NCI-H2029 treated with DMSO at 0.1 percent for 48 hours (cell line): ENCODE measurements at regions not wholly inside any gene's neighbourhood (a gene's known extent, or its start where the extent isn't known, plus 50 kb on each side); places are given as distances from the start of the nearest gene placed in this dataset.

Source experiments
- DNase-seq: peaks from one replicate; lab custom pipeline; 2025; lab: John Stamatoyannopoulos, UW

GRCh38 chrX:9317176-9317575 lies 147.7 kb upstream of the TBL1X start:
- no peak for DNase-seq

DNA sequence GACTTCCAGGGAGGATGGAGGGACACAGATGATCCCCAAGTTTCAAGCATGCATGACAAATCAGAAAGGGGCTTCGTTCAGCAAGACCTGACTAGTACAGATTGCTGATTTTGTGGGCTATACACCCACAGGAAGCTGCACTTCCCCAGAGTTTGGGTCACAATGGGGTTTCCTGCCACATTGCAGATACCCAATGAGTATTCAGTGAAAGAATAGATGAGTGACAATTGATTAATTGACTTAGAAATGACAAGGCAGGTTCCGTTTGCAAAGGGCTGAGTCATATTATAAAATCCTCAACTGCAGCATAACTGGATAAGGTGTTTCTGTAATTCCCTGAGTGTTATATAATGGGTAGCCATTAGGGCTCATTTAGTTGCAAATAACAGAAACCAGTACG lies 146.6 kb upstream of the TBL1X start:
- DNase-seq = no peak

DNA sequence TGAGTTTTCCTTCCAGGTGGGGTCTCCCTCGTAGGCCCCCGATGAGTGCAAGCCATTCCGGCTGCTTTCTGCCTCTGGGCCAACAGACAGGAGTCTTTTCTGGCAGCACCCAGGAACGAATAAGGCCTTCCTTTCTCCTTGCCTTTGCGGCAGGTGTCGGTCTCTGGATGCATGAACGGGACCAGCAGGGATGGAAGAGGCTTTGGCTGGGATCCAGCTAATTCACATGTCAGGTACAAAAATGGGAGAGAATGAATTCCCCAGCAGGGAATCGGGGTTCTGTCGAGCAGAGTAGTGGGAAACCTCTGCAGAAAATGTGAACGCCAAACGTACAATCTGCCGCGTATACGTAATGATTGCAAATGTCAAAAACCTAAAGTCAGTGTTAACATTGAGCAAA lies 146.1 kb upstream of the TBL1X start:
- no peak for DNase-seq

DNA sequence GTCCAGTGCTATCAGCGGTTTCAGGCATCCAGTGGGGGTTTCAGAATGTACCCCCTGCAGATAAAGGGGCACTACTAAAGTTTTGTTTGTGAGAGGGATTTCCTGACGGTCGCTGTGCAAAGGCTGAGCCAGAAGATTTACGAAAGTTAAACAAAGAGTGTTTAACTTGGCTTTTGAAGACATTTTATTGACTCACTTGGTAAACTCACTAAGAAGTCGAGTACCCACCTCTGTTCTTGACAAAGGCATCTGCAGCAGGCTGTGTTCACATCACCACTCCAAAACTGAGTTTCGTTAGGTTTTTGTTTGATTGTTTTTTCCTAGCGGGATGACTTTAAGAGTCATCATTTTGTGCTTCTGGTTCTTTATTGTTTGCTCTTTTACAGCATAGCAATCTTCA lies 143.9 kb upstream of the TBL1X start:
- no peak for DNase-seq

DNA sequence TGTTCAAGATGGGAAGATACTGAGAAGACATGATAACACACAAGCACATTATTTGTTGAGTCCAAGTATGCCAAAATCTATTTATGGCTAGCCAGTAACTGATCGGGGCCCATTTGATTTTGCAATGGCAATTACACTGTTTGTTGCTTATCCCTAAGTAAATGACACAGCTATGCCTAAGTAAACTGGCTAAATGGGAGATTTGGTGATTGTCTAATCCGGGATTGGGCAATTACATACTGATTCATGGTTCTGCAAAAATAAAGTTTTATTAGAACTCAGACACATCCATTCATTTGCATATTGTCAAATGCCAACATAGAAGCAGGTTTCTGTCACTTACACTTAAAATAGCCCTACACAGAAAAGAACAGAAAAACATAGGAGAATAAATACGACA lies 140.2 kb upstream of the TBL1X start:
- DNase-seq = no peak

- no peak for DNase-seq
Measured at GRCh38 chrX:9326369-9326768, 138.5 kb upstream of the TBL1X start.

DNA sequence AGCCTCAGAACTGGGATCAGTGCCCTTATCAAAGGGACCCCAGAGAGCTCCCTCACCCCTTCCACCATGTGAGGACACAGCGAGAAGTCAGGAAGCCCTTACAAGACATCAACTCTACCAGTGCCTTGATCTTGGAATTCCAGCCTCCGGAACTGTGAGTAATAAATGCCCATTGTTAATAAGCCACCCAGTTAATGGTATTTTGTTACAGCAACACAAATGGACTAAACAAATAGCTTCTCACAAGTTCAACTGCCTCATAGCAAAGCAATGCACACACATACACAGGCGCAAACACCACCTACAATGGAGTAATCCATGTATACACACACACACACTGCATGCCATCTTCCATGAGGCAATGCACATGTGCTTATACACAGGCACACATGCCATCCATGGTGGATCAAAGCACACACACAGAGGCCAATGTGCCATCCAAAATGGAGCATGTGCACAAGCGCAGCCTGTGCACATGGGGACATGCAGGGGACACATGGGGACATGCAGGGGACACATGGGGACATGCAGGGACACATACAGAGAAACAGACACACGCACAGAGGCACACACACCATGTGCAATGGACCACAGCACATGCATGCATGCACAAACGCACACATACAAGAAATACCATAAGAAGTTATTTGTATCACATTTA lies 137.6 kb upstream of the TBL1X start:
- DNase-seq = no peak

DNA sequence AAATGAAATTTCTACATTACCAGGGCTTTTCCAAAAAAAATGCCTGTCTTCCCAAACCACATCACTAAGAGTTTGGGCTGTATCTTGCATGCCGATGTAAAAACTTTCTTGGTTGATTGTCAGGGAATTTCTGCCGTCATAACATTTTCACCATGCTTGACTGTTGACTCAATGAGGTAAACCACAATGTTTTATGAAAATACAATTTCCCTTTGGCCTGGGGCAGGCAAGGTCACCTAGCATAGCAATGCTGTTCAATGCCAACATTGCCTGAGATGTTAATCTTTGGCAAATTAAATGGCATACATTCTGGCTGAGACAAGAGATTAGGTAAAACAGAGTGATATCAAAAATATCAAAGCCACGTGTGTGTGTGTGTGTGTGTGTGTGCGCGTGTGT lies 137.1 kb upstream of the TBL1X start:
- no peak for DNase-seq

- DNase-seq = no peak
Measured at GRCh38 chrX:9329056-9329455, 135.8 kb upstream of the TBL1X start.

DNA sequence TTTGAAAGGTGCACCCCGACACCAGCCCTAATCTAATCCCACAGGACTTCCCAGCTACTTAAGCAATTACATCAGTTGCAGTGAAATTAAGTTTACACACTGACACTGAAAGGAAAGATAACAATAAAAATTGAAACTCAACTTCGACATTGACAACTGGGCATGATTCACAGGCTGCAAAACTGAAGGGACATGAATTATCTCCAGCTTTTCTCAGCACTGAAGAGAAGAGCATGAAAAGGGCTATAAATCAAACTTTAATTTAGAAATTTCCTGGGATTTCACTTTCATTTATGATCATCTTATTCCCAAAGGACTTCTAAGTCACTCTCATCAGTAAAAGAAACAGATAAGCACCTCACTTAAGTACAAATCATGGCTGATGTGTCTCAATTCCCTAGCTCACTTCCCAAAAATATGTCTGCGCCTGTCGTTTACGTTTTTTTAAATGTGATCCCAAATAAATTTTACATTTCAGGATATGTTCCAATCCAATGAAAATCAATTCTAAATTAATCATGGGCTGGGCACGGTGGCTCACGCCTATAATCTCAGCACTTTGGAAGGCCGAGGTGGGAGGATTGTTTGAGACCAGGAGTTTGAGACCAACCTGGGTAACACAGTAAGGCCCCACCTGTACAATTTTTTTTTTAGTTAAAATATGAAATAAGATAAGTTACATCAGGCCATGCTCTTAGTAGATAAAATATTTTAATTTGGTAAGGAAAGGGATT lies 134.4 kb upstream of the TBL1X start:
- DNase-seq = no peak

DNA sequence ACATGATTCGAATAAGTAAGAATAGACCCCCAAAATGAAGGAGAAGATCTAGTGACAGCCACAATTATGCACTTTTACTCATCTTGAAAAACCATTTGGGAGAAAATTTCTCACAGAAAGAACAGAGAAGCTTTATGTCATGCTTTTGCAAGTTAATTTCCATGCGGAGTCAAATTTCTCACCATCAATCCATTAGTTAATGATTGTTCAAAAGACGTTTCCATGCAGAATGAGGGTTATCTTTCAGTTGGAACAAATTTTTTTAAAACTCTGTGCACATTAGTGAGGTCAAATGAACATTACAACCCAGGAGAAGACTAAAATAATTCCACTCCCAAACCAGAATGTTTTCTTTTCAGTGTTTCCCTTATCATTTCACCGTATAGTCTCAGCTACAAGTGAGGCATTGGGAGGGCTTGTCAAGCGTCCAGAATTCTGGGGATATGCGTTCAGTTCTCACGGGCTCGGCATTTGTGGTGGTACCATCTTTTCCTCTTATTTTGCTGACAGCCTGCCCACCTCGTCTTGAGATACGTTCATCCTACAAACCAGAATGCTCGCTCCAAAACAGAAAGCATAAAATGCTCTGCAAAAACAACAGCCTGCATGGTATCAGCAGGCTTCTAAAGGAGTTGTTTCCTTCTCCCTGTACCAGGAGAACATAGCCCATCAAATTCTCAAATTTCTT lies 130.8 kb upstream of the TBL1X start:
- DNase-seq = no peak

- no peak for DNase-seq
Measured at GRCh38 chrX:9335251-9335650, 129.6 kb upstream of the TBL1X start.

- DNase-seq = no peak
Measured at GRCh38 chrX:9336456-9336855, 128.4 kb upstream of the TBL1X start.

- DNase-seq = no peak
Measured at GRCh38 chrX:9337046-9337445, 127.8 kb upstream of the TBL1X start.

- DNase-seq = no peak
Measured at GRCh38 chrX:9338986-9339385, 125.9 kb upstream of the TBL1X start.

DNA sequence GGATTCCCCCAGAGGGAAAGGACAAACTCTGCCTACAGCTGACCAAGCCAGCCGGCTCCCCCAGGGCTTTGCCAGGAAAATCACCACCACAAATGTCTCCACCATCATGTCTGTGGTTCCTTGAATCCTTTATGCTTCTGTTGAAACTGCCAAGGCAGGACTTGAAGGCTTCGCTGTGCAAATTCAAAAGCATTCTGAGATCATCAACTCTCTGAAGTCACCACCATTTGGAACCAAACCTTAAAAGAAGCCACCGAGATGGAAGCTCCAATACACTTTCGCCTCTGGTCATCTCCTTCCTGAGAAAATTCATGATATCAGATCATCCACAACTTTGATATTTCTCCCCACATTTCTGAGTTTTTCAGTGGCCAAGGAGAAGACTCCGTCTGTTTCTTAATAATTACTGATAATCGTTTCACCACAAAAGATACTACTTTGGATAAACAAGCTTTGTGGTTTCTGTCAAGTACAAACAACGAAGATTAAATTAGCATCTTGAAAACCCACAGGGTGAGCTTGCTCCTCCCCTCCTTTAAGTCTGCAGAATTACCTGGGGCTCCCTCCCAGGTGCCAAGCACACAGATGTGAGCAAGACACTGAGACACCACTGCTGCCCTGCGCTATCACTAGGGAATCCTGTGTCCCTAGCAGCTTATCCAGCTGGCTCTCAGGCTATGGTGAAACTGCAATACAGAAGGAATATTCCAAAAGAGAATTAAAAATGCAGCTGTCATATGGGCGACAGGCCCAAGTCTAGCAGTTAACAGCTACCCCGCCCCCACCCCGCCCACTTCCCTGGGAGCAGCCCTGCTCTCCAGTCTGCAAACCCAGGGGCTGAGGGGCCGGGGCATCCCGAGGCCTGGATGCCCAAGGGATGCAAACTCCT lies 125.0 kb upstream of the TBL1X start:
- no peak for DNase-seq

DNA sequence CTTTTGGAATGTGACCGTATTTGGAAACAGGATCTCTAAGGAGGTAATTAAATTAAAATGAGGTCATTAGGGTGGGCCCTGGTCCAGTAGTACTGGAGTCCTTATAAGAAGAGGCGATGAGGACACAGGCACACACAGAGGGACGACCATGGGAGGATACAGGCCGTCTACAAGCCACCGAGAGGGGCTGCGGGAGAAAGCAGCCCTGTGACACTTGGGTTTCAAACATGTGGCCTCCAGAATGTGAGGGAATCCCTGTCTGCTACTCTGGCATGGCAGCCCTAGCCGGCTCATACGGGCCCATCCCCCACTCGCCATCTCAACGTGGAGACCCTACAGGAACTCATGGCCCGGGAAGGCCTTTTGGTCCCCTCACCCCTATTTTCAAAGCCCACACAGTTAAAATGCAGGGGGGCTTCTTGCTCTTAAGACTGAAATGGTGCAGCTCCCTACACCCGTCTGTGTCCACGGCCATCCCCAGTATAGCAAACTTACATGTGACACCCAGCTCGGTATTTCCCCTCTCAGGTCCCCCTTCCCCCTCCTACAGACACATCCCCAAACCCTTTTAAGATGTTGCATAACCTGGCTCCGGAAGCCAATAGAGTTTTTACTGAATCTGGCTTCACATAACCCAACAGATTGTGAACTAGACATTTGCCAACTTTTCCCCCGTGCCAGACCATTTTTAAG lies 124.1 kb upstream of the TBL1X start:
- DNase-seq = no peak

DNA sequence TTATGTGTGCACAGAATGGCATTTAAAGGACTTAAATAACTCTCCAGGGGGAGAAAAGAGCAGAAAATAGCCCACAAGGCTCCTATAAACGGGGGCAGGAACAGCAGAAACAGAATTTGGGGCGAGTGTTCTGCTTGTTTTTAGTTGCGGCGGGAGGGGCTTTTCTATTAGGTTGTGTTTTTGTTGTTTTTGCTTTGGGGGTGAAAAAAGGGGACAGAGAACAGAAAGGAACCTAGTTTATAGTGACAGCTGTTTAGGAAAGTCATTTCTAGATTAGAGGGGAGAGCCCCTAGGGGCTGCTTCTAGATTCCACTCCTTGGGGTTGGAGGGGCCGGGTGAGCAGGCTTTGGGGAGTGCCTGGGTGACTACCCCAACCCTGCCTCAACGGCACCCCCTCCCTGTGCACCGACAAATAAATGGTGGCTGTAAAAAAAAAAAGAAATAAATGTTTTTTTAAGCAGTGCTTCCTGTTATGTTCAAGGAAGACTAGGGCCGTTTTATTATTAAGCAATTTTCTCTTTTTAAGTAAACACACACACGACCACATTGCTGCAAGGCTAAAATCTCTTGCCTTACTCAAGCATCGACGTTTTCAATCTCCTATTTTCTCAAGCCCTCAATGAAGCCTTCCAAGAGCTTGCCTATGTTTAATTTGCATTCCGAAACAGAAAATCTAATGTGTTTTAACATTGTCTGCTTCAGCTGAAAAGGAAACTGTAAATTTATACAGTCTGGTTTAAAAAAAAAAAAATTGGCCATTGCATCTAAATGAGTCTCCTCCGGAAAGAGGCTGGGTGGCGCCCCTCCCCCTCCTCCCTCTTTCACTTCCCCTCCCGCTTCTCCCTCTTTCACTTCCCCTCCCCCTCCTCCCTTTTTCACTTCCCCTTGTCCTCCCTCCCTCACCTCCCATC lies 123.3 kb upstream of the TBL1X start:
- DNase-seq = no peak

DNA sequence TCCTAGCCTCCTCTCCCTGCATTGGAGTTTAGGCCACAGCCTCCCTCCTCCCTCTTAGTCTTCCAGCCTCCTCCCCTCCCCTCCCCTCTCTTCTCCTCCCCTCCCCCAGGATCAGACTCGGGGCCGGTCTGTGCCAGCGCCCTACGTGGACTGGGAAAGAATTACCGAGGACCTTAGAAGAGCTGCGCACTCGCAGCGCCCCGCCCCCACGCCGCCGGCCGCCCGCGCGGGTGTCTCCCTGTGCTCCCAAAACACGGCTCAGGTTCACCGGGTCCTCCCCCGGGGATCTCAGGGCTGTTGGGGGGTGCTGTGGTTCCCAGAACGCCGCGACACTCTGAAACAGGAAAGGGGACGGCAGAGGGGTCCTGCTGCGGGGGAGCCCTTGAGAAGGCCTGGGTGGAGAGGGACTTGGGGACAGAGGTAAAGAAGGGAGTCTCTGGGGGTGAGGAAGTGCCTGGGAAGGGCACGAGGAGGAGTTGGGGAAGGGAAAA lies 122.3 kb upstream of the TBL1X start:
- DNase-seq = peak; percentile 26

- no peak for DNase-seq
Measured at GRCh38 chrX:9343971-9344370, 120.9 kb upstream of the TBL1X start.

DNA sequence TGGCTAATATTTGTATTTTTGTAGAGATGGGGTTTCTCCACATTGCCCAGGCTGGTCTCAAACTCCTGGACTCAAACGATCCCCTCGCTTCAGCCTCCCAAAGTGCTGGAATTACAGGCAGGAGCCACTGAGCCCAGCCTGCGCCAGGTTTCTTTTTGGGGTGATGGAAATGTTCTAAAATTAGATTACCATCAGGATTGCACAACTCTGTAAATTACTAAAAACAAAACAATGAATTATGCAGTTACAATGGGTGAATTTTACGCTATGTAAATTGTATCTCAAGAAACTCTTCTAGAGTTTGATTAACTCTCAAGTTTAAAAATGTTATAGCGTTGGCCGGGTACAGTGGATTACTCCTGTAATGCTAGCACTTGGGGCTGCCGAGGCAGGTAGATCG lies 118.9 kb upstream of the TBL1X start:
- no peak for DNase-seq
